ENCODE measurements at regions not wholly inside any gene's neighbourhood (a gene's known extent, or its start where the extent isn't known, plus 50 kb on each side); places are given as distances from the start of the nearest gene placed in this dataset.

- Histone ChIP-seq H3K27ac (ENCODE audit: low read depth, low read length, poor library complexity, severe bottlenecking) (no peak overlapping the region), H3K79me2 (ENCODE audit: insufficient read depth, low read depth, low read length) (no peaks in the 10 kb centered on the region), H3K9me2 (ENCODE audit: insufficient read depth, low read length) (no peaks in the 10 kb centered on the region), H3K4me2 (ENCODE audit: low read length) (no peak overlapping the region), H2AFZ (ENCODE audit: low read length) (no peak overlapping the region), H3K4me3 (ENCODE audit: low read depth, low read length, poor library complexity, severe bottlenecking) (no peak overlapping the region), H3K9me3 (ENCODE audit: low read length) (no peaks in the 10 kb centered on the region), H4K20me1 (ENCODE audit: insufficient read depth, low read length) (no peaks in the 10 kb centered on the region), H3K36me3 (ENCODE audit: insufficient read depth, low read length) (no peaks in the 10 kb centered on the region), H3K4me1 (ENCODE audit: insufficient read depth, low read length, poor library complexity, severe bottlenecking) (no peaks in the 10 kb centered on the region)
- intact Hi-C loops (cut with micrococcal nuclease; ENCODE audit: unreplicated experiment): no loop called here
- no TSS peak for BruUV-seq (replicated peaks)
- ChIA-PET POLR2A (interaction anchor here (0.5 kb wide), 1 partner anchor 162 kb away, joined by 3 read pairs; no protein-coding TSS in a partner anchor), CTCF (ENCODE audit: unreplicated experiment) (no interaction called here)
- TF ChIP-seq EZH2phosphoT487 (IDR thresholded peaks at IDR 0.05; ENCODE audit: borderline replicate concordance, low read depth, low read length) (no peak), CTCF (conservative IDR thresholded peaks at IDR 0.05; ENCODE audit: low read length) (no peak)
- DNase-seq (ENCODE audit: low spot score): no peak
These were observed 544.4 kb downstream of the IPMK start for GRCh38 chr10:57723305-57723704.

DNA sequence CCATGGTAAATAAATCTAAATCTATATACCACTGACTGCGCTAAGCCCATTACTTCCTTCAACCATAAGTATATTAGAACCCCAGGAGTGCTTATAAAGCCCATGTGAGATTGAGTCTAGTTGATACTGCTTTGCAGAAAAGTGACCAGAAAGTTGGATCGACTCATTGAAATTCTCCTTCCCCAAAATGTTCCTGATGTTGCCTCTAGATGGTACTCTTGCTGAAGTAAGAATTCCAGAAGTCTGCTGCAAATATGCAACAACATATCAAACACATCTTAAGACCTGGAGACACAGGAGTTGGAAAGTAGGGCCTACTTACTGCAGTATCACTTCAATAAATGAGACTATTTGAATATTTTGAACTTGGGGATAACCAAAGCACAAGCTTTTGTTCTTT, 550.8 kb downstream of the IPMK start:
- BruUV-seq (replicated peaks): no TSS peak
- no peak for DNase-seq (ENCODE audit: low spot score)
- Histone ChIP-seq H3K4me3 (ENCODE audit: low read depth, low read length, poor library complexity, severe bottlenecking) (no peak overlapping the region), H3K79me2 (ENCODE audit: insufficient read depth, low read depth, low read length) (no peaks in the 10 kb centered on the region), H3K9me2 (ENCODE audit: insufficient read depth, low read length) (no peaks in the 10 kb centered on the region), H2AFZ (ENCODE audit: low read length) (no peak overlapping the region), H3K9me3 (ENCODE audit: low read length) (no peaks in the 10 kb centered on the region), H3K4me2 (ENCODE audit: low read length) (no peak overlapping the region), H4K20me1 (ENCODE audit: insufficient read depth, low read length) (no peaks in the 10 kb centered on the region), H3K36me3 (ENCODE audit: insufficient read depth, low read length) (no peaks in the 10 kb centered on the region), H3K27ac (ENCODE audit: low read depth, low read length, poor library complexity, severe bottlenecking) (no peak overlapping the region), H3K4me1 (ENCODE audit: insufficient read depth, low read length, poor library complexity, severe bottlenecking) (no peaks in the 10 kb centered on the region)
- ChIA-PET POLR2A (interaction anchor here (0.7 kb wide), 1 partner anchor 12 kb away, joined by 3 read pairs; no protein-coding TSS in a partner anchor), CTCF (ENCODE audit: unreplicated experiment) (no interaction called here)
- TF ChIP-seq CTCF (conservative IDR thresholded peaks at IDR 0.05; ENCODE audit: low read length) (peak; percentile 25; the same call in 1 of the 2 replicates), EZH2phosphoT487 (IDR thresholded peaks at IDR 0.05; ENCODE audit: borderline replicate concordance, low read depth, low read length) (no peak)
- intact Hi-C loops (cut with micrococcal nuclease; ENCODE audit: unreplicated experiment): no loop called here

GRCh38 chr10:57715233-57715632, 552.5 kb downstream of the IPMK start:
- Histone ChIP-seq H3K4me1 (ENCODE audit: insufficient read depth, low read length, poor library complexity, severe bottlenecking) (no peaks in the 10 kb centered on the region), H3K36me3 (ENCODE audit: insufficient read depth, low read length) (no peaks in the 10 kb centered on the region), H3K4me2 (ENCODE audit: low read length) (no peak overlapping the region), H3K27ac (ENCODE audit: low read depth, low read length, poor library complexity, severe bottlenecking) (no peak overlapping the region), H3K79me2 (ENCODE audit: insufficient read depth, low read depth, low read length) (no peaks in the 10 kb centered on the region), H4K20me1 (ENCODE audit: insufficient read depth, low read length) (no peaks in the 10 kb centered on the region), H3K4me3 (ENCODE audit: low read depth, low read length, poor library complexity, severe bottlenecking) (no peak overlapping the region), H3K9me2 (ENCODE audit: insufficient read depth, low read length) (no peaks in the 10 kb centered on the region), H3K9me3 (ENCODE audit: low read length) (no peaks in the 10 kb centered on the region), H2AFZ (ENCODE audit: low read length) (no peak overlapping the region)
- DNase-seq (ENCODE audit: low spot score): no peak
- intact Hi-C loops (cut with micrococcal nuclease; ENCODE audit: unreplicated experiment): no loop called here
- TF ChIP-seq CTCF (conservative IDR thresholded peaks at IDR 0.05; ENCODE audit: low read length): no peak
- TF ChIP-seq EZH2phosphoT487 (IDR thresholded peaks at IDR 0.05; ENCODE audit: borderline replicate concordance, low read depth, low read length): no peak
- POLR2A ChIA-PET: interaction anchor here (0.6 kb wide), 2 partner anchors 28 to 445 kb away, joined by 3 to 6 read pairs; no protein-coding TSS in a partner anchor
- CTCF ChIA-PET (ENCODE audit: unreplicated experiment): no interaction called here
- no TSS peak for BruUV-seq (replicated peaks)
